GM12891 (cell line): ENCODE measurements at regions not wholly inside any gene's neighbourhood (a gene's known extent, or its start where the extent isn't known, plus 50 kb on each side); places are given as distances from the start of the nearest gene placed in this dataset.

Experiments used
- PAX5 ChIP-seq: IDR thresholded peaks from 2 replicates; pipeline ENCODE4 v1.6.1; 2011; ENCODE audit warnings: low read length, moderate library complexity, mild to moderate bottlenecking; ENCODE audit not compliant: insufficient read depth, severe bottlenecking
- POLR2A ChIP-seq: IDR thresholded peaks from 2 replicates; pipeline ENCODE4 v1.6.1; 2011; ENCODE audit warnings: low read depth, low read length, control low read depth
- POLR2AphosphoS5 ChIP-seq: IDR thresholded peaks from 2 replicates; pipeline ENCODE4 v1.6.1; 2011; ENCODE audit warnings: low read depth, low read length, control low read depth
- POU2F2 ChIP-seq: IDR thresholded peaks from 2 replicates; pipeline ENCODE4 v1.6.1; 2011; ENCODE audit warnings: low read depth, mild to moderate bottlenecking, control low read depth, low read length, moderate library complexity
- SPI1 ChIP-seq: IDR thresholded peaks from 2 replicates; pipeline ENCODE4 v1.6.1; 2011; ENCODE audit warnings: low read depth, low read length, control low read depth
- TAF1 ChIP-seq: IDR thresholded peaks from 2 replicates; pipeline ENCODE4 v1.6.1; 2011; ENCODE audit warnings: low read depth, low read length, control low read depth

DNA sequence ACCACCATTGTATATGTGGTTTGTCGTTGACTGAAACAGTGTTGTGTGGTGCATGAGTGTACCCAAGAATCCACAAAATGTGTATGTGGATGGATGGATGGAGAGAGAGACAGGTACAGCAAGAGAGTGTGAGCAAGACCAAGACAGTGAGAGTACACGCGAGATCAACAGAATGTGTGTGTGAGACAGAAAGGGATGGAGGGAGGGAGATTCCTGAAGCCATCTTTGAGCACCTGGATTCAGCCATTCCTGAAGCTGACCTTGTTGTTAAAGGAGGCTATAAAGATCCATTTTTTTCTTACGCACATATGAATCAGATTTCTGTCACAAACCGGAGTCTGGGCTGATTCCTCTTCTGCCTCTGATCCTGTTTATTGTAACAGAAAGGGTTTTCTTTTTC lies 64.1 kb downstream of the TFAP2C start:
- no peak for TF ChIP-seq POLR2A
- no peak for TF ChIP-seq POLR2AphosphoS5
- no peak for TF ChIP-seq TAF1
- no peak for TF ChIP-seq PAX5
- TF ChIP-seq SPI1: no peak
- TF ChIP-seq POU2F2: no peak
